ENCODE measurements at regions not wholly inside any gene's neighbourhood (a gene's known extent, or its start where the extent isn't known, plus 50 kb on each side); places are given as distances from the start of the nearest gene placed in this dataset.

- TF ChIP-seq POLR2AphosphoS5 (IDR thresholded peaks at IDR 0.05; ENCODE audit: low read depth, low read length) (no peak), CTCF (IDR thresholded peaks at IDR 0.05) (no peak)
- H3K4me3 ChIP-seq (ENCODE audit: low read depth in 2 of 2, low read length in 2 of 2), result no peak overlapping the region
- in situ Hi-C loops (cut with HindIII; ENCODE audit: low pct_unique_long_range_greater_than_20kb, low sequenced_read_pairs), result no loop called here
- H3K27me3 ChIP-seq (ENCODE audit: control insufficient read depth, insufficient read depth, low read length), result no peaks in the 10 kb centered on the region
- no peak for DNase-seq (ENCODE audit: low read depth, low spot score)
- H3K27ac ChIP-seq (ENCODE audit: low read length), result no peak overlapping the region
- intact Hi-C loops (cut with micrococcal nuclease; ENCODE audit: unreplicated experiment), result no loop called here
- POLR2A ChIA-PET, result no interaction called here
- no peaks in the 10 kb centered on the region for H3K9me3 ChIP-seq (ENCODE audit: control insufficient read depth, insufficient read depth, low read depth, low read length)
- no peaks in the 10 kb centered on the region for H3K4me1 ChIP-seq (ENCODE audit: control insufficient read depth, insufficient read depth, low read length)
- ATAC-seq, result no peak
- BruUV-seq (replicated peaks), result no TSS peak
- no peaks in the 10 kb centered on the region for H3K36me3 ChIP-seq (ENCODE audit: control insufficient read depth, insufficient read depth, low read length)
- CTCF ChIA-PET, result no interaction called here
Observed at GRCh38 chr16:86092586-86093480, 193.9 kb downstream of the IRF8 start.

GRCh38 chr16:86093801-86094750, 195.1 kb downstream of the IRF8 start:
- H3K4me1 ChIP-seq (ENCODE audit: control insufficient read depth, insufficient read depth, low read length), result no peaks in the 10 kb centered on the region
- no peaks in the 10 kb centered on the region for H3K9me3 ChIP-seq (ENCODE audit: control insufficient read depth, insufficient read depth, low read depth, low read length)
- no peak for TF ChIP-seq TCF7L2 (IDR thresholded peaks at IDR 0.05; ENCODE audit: low read depth, low read length)
- TF ChIP-seq REST (IDR thresholded peaks at IDR 0.05; ENCODE audit: insufficient read depth in 1 of 2, low read depth in 2 of 2, low read length in 1 of 2), result no peak
- in situ Hi-C loops (cut with HindIII; ENCODE audit: low pct_unique_long_range_greater_than_20kb, low sequenced_read_pairs), result no loop called here
- no peaks in the 10 kb centered on the region for H3K36me3 ChIP-seq (ENCODE audit: control insufficient read depth, insufficient read depth, low read length)
- no peak overlapping the region for H3K27ac ChIP-seq (ENCODE audit: low read length)
- ATAC-seq (no peak), DNase-seq (ENCODE audit: low read depth, low spot score) (no peak)
- no peaks in the 10 kb centered on the region for H3K27me3 ChIP-seq (ENCODE audit: control insufficient read depth, insufficient read depth, low read length)
- intact Hi-C loops (cut with micrococcal nuclease; ENCODE audit: unreplicated experiment), result no loop called here
- no TSS peak for BruUV-seq (replicated peaks)
- H3K4me3 ChIP-seq (ENCODE audit: low read depth in 2 of 2, low read length in 2 of 2), result no peak overlapping the region
- ChIA-PET CTCF (no interaction called here), POLR2A (no interaction called here)

Data from Panc1 (cell line).